Tibial nerve (tissue), 4 donors: ENCODE measurements at regions not wholly inside any gene's neighbourhood (a gene's known extent, or its start where the extent isn't known, plus 50 kb on each side); places are given as distances from the start of the nearest gene placed in this dataset.

ENCODE experiments used
- CTCF ChIP-seq, 5 experiments: fragments of 200-600 bp in 3 of 5; fragments of 450-650 bp in 2 of 5; sonication (generic) in 3 of 5; IDR thresholded peaks; one replicate each; pipeline ENCODE4 v1.5.1; 2016 to 2019; ENCODE audit warnings: antibody characterized with exemption in 5 of 5, mild to moderate bottlenecking in 3 of 5, moderate library complexity in 2 of 5
- EP300 ChIP-seq, 2 donors: sonication (generic); formaldehyde crosslinking; IDR thresholded peaks; one replicate each; pipeline ENCODE4 v1.6.1; 2017; ENCODE audit warnings: antibody characterized with exemption in 2 of 2, mild to moderate bottlenecking in 1 of 2
- POLR2A ChIP-seq, 2 donors: fragments of 450-650 bp; IDR thresholded peaks; one replicate each; pipeline ENCODE4 v1.6.1; 2017; ENCODE audit warnings: antibody characterized with exemption in 2 of 2, mild to moderate bottlenecking in 2 of 2, moderate library complexity in 2 of 2

- no peak for TF ChIP-seq CTCF (IDR thresholded peaks at IDR 0.05)
- TF ChIP-seq EP300 (IDR thresholded peaks at IDR 0.05), result no peak
- TF ChIP-seq POLR2A (IDR thresholded peaks at IDR 0.05), result no peak
Observed at GRCh38 chr3:115251509-115251908, 104.4 kb upstream of the ZBTB20 start.
